ENCODE measurements at regions not wholly inside any gene's neighbourhood (a gene's known extent, or its start where the extent isn't known, plus 50 kb on each side); places are given as distances from the start of the nearest gene placed in this dataset.

DNA sequence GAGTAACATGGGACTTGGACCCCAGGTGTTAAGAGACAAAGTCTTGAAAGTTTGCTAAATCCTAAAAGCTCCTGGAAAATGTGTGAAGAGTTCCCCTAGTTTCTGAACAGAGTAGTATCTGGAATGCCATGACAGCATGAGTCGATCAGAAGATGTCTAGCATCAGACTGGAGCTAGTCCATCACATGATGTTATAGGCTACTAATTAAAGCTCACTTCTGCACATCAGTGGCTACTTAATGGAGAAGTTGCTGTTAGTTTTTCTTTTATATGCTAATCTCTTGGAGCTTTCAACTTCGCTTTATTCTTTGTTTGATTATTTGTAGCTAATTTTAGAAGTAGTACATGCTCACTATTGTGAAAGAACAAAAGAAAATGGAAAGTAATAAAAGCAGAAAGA lies 471.3 kb upstream of the KLF4 start:
- H3K27ac Mint-ChIP-seq = no peak overlapping the region
- H3K4me3 Mint-ChIP-seq = no peak overlapping the region
- H3K4me1 Mint-ChIP-seq = peaks cover 4 to 20% of the 10 kb centered on the region in 2 donors
- no peak for ATAC-seq (replicated peaks)
- H3K9me3 Mint-ChIP-seq = no peaks in the 10 kb centered on the region
- H3K36me3 Mint-ChIP-seq = no peaks in the 10 kb centered on the region
- DNase-seq = no peak
- peaks cover 0 to 4% of the 10 kb centered on the region in 2 donors for H3K27me3 Mint-ChIP-seq

DNA sequence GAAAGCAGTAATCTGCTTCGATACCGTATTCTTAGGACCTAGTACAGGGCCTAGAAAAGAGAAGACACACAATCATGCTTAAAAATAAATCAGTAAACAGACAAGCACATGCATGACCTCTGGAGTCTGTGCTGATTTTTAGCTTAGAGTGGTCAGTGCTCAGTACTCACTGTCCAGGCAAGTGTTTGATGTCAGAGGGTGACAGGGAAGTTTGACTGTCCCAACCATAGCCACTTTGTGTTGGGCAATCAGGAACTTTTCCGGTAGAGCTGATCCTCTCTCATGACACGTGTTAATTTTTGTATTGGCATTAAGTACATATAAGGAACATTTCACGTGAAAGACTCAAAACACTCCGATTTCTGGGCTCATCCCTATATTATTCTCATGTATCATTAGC lies 464.7 kb upstream of the KLF4 start:
- no peak overlapping the region for H3K27ac Mint-ChIP-seq
- DNase-seq = no peak
- H3K9me3 Mint-ChIP-seq = peaks cover 10 to 16% of the 10 kb centered on the region in 2 donors
- peaks cover 2 to 10% of the 10 kb centered on the region in 2 donors for H3K36me3 Mint-ChIP-seq
- H3K4me3 Mint-ChIP-seq = no peak overlapping the region
- peaks cover 0 to 4% of the 10 kb centered on the region in 2 donors for H3K4me1 Mint-ChIP-seq
- no peak for ATAC-seq (replicated peaks)
- no peaks in the 10 kb centered on the region for H3K27me3 Mint-ChIP-seq

DNA sequence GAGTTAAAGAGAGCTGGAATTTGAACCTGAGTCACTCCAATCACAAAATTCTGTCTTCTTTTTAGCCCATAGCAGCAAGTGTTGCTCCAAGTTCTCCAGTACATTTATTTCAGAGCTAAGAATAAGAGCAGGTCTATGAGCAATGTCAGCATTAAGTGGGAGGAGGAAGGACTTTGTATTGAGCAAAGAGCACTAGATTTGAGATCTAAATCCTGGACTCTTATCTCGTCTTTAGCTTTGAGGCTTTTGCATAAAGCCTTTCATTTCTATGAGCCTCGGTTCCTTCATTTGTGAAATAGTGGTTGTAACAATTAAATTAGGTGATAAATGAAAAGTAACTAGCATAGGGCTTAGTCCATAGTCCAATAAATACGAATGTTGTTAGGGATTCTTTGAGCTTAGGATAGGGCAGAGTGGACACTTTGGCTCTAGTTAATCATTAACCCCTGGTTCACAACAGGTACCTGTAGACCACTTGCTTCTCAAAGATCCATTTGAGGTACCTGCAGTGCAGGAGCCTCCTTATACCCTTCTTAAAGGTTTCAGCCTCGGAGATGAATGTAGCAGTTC lies 464.1 kb upstream of the KLF4 start:
- Mint-ChIP-seq H3K27ac (no peak overlapping the region), H3K36me3 (peaks cover 2 to 10% of the 10 kb centered on the region in 2 donors), H3K4me3 (no peak overlapping the region), H3K4me1 (no peaks in the 10 kb centered on the region), H3K27me3 (no peaks in the 10 kb centered on the region), H3K9me3 (peaks cover 10 to 16% of the 10 kb centered on the region in 2 donors)
- ATAC-seq (replicated peaks) (no peak), DNase-seq (no peak)

DNA sequence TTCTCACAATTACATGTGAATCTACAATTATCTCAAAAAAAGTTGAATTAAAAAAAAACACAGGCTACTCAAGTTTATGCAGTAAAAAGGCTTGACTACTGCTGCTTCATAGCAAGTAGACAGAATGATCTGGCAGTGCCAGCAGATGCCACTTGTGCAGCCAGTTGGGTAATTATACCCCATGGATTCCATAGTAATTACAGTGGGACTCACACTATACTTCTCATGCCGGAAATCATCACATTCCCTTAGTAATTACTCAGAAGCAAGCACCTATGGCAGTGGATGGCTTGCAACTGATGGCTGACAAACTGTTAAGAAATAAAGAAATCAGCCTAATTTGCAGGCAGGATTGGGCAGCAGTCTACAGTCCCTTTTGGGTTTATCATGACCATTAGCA lies 463.2 kb upstream of the KLF4 start:
- no peaks in the 10 kb centered on the region for H3K4me1 Mint-ChIP-seq
- H3K36me3 Mint-ChIP-seq = peaks cover 2 to 10% of the 10 kb centered on the region in 2 donors
- peaks cover 10 to 16% of the 10 kb centered on the region in 2 donors for H3K9me3 Mint-ChIP-seq
- ATAC-seq (replicated peaks) (no peak), DNase-seq (no peak)
- H3K27ac Mint-ChIP-seq = no peak overlapping the region
- no peaks in the 10 kb centered on the region for H3K27me3 Mint-ChIP-seq
- no peak overlapping the region for H3K4me3 Mint-ChIP-seq

DNA sequence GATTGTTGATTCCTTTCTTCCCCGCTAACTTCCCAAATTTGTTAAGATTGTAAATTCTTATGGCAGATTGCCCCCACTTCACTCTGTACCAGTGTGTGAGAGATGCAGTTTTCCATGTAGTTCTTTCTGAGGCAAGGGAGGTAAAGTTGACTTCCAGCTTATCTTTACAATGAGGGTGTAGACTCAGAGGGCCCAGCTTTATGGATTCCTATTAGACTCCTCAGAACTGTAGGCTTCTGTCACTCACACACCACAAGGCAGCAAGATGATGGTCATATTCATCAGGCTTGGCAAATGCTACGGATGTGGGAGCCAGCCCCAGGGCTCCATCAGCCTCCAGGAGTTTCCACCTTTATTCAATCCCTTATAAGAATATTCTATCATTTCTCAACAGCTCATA lies 461.9 kb upstream of the KLF4 start:
- Mint-ChIP-seq H3K4me1 (no peaks in the 10 kb centered on the region), H3K4me3 (no peak overlapping the region), H3K27ac (no peak overlapping the region), H3K27me3 (no peaks in the 10 kb centered on the region), H3K36me3 (peaks cover 2 to 10% of the 10 kb centered on the region in 2 donors), H3K9me3 (peaks cover 10 to 16% of the 10 kb centered on the region in 2 donors)
- DNase-seq (no peak), ATAC-seq (replicated peaks) (no peak)

DNA sequence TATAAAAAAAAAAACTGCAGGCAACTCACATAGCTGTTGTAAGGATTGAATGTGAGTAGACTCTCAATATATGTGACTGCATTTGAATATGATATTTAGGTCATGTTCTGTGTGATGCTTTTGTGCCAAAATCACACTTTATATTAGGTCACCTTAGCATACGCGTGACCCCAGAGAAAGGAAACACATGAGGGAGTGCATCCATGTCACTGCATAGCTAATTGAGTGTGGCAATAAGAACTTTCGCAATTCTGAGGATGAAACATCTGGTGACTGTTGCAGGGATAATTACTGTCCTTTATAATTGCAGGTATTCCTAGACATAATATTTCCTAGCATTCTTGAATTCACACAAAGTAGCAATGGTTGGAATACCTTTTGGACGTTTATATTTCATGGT lies 459.5 kb upstream of the KLF4 start:
- Mint-ChIP-seq H3K27me3 (no peaks in the 10 kb centered on the region), H3K9me3 (peaks cover 10 to 16% of the 10 kb centered on the region in 2 donors), H3K36me3 (peaks cover 2 to 10% of the 10 kb centered on the region in 2 donors), H3K4me3 (no peak overlapping the region), H3K27ac (no peak overlapping the region), H3K4me1 (no peaks in the 10 kb centered on the region)
- ATAC-seq (replicated peaks) = no peak
- DNase-seq = no peak

DNA sequence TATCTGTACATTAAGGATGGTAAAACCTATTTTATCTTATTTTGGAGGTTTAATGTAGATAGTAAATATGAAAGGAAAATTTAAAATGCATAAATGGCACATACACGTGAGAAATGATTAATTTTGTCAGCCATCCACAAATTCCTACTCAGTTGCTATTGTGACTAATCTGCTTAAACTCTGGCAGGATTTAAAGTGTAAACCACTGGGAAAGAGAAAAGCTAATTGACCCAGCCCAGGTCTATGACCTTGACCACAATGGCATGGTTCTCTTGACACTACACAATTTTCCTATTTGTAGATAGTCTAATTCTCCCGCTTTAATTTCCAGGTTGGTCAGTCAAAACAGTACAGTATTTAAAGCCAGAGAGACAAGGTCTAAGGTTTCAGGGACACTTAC lies 459.0 kb upstream of the KLF4 start:
- Mint-ChIP-seq H3K4me3 (no peak overlapping the region), H3K36me3 (peaks cover 2 to 10% of the 10 kb centered on the region in 2 donors), H3K27me3 (peaks cover 0 to 4% of the 10 kb centered on the region in 2 donors), H3K4me1 (no peaks in the 10 kb centered on the region), H3K9me3 (peaks cover 11 to 16% of the 10 kb centered on the region in 2 donors), H3K27ac (no peak overlapping the region)
- ATAC-seq (replicated peaks) = no peak
- DNase-seq = no peak

- DNase-seq (no peak), ATAC-seq (replicated peaks) (no peak)
- peaks cover 0 to 4% of the 10 kb centered on the region in 2 donors for H3K27me3 Mint-ChIP-seq
- no peak overlapping the region for H3K27ac Mint-ChIP-seq
- peaks cover 3 to 10% of the 10 kb centered on the region in 2 donors for H3K36me3 Mint-ChIP-seq
- H3K4me3 Mint-ChIP-seq = no peak overlapping the region
- H3K4me1 Mint-ChIP-seq = no peaks in the 10 kb centered on the region
- peaks cover 12 to 16% of the 10 kb centered on the region in 2 donors for H3K9me3 Mint-ChIP-seq
Observed at GRCh38 chr9:107948086-107948485, 458.5 kb upstream of the KLF4 start.

DNA sequence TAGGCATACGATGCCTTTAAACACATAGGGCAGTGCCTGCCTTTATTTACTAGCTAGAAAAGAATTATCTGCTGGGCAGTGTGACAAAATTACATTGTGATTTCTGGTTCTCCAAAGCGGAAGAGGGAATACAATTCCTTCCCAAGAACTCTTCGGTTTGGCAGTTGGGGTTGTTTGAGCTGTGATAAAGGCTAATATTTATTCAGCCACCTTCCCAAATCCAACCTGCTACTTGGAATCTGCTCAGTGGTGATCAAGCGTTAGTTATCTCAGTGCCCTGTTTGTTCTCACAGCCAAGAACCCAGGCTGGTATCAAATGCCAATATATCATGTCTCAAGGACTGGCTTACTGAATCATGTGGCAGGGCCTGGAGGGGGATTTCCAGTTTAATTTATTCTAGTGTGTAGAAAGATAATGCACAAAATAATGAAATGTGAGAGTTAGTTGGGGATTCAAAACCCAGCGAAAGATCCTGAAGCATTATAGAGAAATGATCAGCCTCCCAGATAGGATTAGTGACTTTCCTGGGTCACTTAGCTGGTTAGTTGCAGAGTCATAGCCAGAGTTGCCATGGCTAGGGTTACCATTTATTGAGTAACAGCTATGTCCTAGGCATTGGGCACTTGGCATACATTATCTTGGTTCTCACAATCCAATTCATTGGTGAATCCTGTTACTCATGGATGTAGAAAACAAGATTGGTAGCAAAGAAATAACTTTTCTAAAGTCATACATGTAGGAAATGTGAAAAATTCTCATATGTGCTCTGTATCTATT lies 457.0 kb upstream of the KLF4 start:
- no peak overlapping the region for H3K4me3 Mint-ChIP-seq
- peaks cover 5 to 7% of the 10 kb centered on the region in 2 donors for H3K36me3 Mint-ChIP-seq
- H3K27ac Mint-ChIP-seq = no peak overlapping the region
- no peak for DNase-seq
- peaks cover 0 to 6% of the 10 kb centered on the region in 2 donors for H3K27me3 Mint-ChIP-seq
- H3K9me3 Mint-ChIP-seq = peaks cover 12% of the 10 kb centered on the region in 2 donors
- no peak for ATAC-seq (replicated peaks)
- no peaks in the 10 kb centered on the region for H3K4me1 Mint-ChIP-seq

GRCh38 chr9:107945961-107946360 lies 456.4 kb upstream of the KLF4 start:
- Mint-ChIP-seq H3K4me3 (no peak overlapping the region), H3K27ac (no peak overlapping the region)
- ATAC-seq (replicated peaks) = no peak

DNA sequence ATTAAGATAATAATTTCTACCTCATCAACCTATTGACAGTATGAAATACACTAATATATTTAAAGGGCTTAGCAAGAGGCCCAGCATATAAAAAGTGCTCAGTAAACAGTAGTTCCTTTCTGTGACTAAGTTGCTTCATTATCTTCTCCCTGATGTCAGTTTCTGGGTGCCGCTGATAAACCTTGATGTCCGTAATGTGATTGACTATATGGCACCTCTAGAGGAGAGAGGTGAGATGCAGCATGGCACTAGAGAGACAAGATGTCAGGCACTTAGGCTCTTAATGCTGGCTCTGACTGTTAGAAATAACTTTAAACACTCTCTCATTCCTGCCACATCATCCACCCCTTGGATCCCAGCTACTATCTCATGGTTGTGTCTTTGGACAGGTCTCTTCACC lies 455.9 kb upstream of the KLF4 start:
- Mint-ChIP-seq H3K27me3 (peaks cover 9 to 12% of the 10 kb centered on the region in 2 donors), H3K4me3 (no peak overlapping the region), H3K9me3 (peaks cover 7 to 10% of the 10 kb centered on the region in 2 donors), H3K27ac (no peak overlapping the region), H3K36me3 (peaks cover 4 to 5% of the 10 kb centered on the region in 2 donors), H3K4me1 (no peaks in the 10 kb centered on the region)
- DNase-seq = no peak
- no peak for ATAC-seq (replicated peaks)

More at GRCh38 chr9:107945961-107946360, 456.4 kb upstream of the KLF4 start:
- Mint-ChIP-seq H3K36me3 (peaks cover 4 to 5% of the 10 kb centered on the region in 2 donors), H3K4me1 (no peaks in the 10 kb centered on the region), H3K9me3 (peaks cover 9 to 10% of the 10 kb centered on the region in 2 donors), H3K27me3 (peaks cover 5 to 12% of the 10 kb centered on the region in 2 donors)
- DNase-seq = no peak

DNA sequence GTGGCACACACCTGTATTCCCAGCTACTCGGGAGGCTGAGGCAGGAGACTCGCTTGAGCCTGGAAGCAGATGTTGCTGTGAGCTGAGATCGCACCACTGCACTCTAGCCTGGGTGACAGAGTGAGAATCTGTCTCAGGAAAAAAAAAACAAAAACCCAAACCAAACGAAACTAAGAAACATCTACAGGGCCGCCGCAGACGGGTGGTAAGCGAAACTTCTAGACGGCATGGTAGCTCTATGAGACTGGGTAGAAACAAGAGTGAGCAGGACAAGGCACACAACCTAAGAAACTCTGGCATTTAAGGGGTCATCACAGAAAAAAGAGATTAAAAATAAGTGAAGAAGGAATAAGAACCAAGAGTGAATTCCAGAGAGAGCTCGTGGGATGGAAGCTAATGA lies 454.8 kb upstream of the KLF4 start:
- ATAC-seq (replicated peaks) = no peak
- peaks cover 15 to 16% of the 10 kb centered on the region in 2 donors for H3K27me3 Mint-ChIP-seq
- H3K4me1 Mint-ChIP-seq = peaks cover 0 to 2% of the 10 kb centered on the region in 2 donors
- peaks cover 0 to 3% of the 10 kb centered on the region in 2 donors for H3K36me3 Mint-ChIP-seq
- DNase-seq = no peak
- H3K4me3 Mint-ChIP-seq = no peak overlapping the region
- H3K9me3 Mint-ChIP-seq = peaks cover 0 to 6% of the 10 kb centered on the region in 2 donors
- H3K27ac Mint-ChIP-seq = no peak overlapping the region

DNA sequence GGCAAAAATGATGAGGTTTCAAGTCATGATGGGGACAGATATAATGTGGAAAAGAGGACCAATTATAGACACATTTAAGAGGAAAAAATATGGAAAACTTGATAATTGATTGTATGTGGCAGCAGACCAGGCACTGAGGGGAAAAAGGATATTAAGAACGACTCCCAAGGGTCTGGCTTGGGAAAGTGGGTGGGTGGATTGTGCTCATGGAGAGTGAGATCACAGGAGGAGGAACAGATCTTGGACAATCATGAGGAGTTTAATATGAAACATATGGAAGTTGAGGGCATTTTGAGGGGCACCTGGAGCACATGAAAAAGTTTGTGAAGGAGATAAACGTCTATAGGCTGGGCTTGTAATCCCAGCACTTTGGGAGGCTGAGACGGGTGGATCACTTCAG lies 454.3 kb upstream of the KLF4 start:
- Mint-ChIP-seq H3K27me3 (peaks cover 15 to 19% of the 10 kb centered on the region in 2 donors), H3K4me3 (no peak overlapping the region), H3K36me3 (peaks cover 0 to 3% of the 10 kb centered on the region in 2 donors), H3K27ac (no peak overlapping the region), H3K4me1 (peaks cover 0 to 2% of the 10 kb centered on the region in 2 donors), H3K9me3 (peaks cover 0 to 5% of the 10 kb centered on the region in 2 donors)
- ATAC-seq (replicated peaks) (no peak), DNase-seq (no peak)

DNA sequence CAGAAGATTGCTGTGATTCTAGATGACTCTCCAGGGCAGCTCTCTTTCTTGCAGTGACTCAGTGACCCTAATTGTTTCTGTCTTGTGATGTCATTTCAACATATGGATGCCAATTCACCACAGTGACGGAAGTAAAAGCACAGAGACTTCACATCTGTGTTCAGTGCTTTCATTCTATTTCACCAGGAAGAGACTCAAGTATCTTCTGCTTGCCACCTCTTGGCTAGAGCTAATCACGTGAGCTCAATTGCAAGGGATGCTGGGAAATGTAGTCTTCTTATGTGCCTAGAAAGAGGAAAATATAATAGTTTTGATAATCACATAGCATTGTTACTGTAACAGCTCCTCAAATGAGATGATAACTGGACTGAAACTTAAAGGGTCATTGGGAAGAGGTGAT lies 453.3 kb upstream of the KLF4 start:
- Mint-ChIP-seq H3K27ac (no peak overlapping the region), H3K4me3 (no peak overlapping the region), H3K27me3 (peaks cover 15 to 21% of the 10 kb centered on the region in 2 donors), H3K36me3 (peaks cover 0 to 3% of the 10 kb centered on the region in 2 donors), H3K4me1 (peaks cover 0 to 2% of the 10 kb centered on the region in 2 donors), H3K9me3 (peaks cover 0 to 5% of the 10 kb centered on the region in 2 donors)
- no peak for ATAC-seq (replicated peaks)
- DNase-seq = no peak

GRCh38 chr9:107942291-107942690 lies 452.7 kb upstream of the KLF4 start:
- no peak overlapping the region for H3K4me3 Mint-ChIP-seq
- ATAC-seq (replicated peaks) (no peak), DNase-seq (no peak)
- H3K36me3 Mint-ChIP-seq = peaks cover 0 to 3% of the 10 kb centered on the region in 2 donors
- H3K27me3 Mint-ChIP-seq = peaks cover 15 to 21% of the 10 kb centered on the region in 2 donors
- H3K27ac Mint-ChIP-seq = no peak overlapping the region
- peaks cover 0 to 5% of the 10 kb centered on the region in 2 donors for H3K9me3 Mint-ChIP-seq
- H3K4me1 Mint-ChIP-seq = peaks cover 0 to 2% of the 10 kb centered on the region in 2 donors

Measured in stimulated activated naive B cell treated with anti-CD40 and anti-IgM and Interleukin-4, amounts not matched to agents 10 μg/mL and 1 μg/mL and 100 μg/mL, for 72 hours (primary cell).